ENCODE measurements at regions not wholly inside any gene's neighbourhood (a gene's known extent, or its start where the extent isn't known, plus 50 kb on each side); places are given as distances from the start of the nearest gene placed in this dataset.

- peaks cover 0 to 3% of the 10 kb centered on the region in 2 donors for H3K4me1 ChIP-seq (ENCODE audit: control insufficient read depth in 1 of 2, insufficient read depth in 2 of 2, low read length in 2 of 2)
- DNase-seq (no peak), ATAC-seq (ENCODE audit: low FRiP score) (no peak)
- peaks cover 1% of the 10 kb centered on the region for H3K9me3 ChIP-seq (ENCODE audit: control insufficient read depth, low read length)
- WGBS, 2 donors, result 47 to 52% methylated on average over 12 of the region's 12 CpGs
- H3K27ac ChIP-seq (ENCODE audit: low read depth in 1 of 2, low read length in 2 of 2), result no peak overlapping the region
- intact Hi-C loops (cut with DNase I), result no loop called here
- H3K27me3 ChIP-seq (ENCODE audit: control insufficient read depth in 1 of 2, insufficient read depth in 2 of 2, low read length in 1 of 2), result no peaks in the 10 kb centered on the region
- no peaks in the 10 kb centered on the region for H3K36me3 ChIP-seq (ENCODE audit: control insufficient read depth in 1 of 2, insufficient read depth in 2 of 2, low read length in 1 of 2)
- H3K4me3 ChIP-seq (ENCODE audit: low read length in 2 of 2), result no peak overlapping the region
Observed at GRCh38 chr11:134742956-134743819, 331.1 kb upstream of the B3GAT1 start.

GRCh38 chr11:134742224-134742612 lies 330.2 kb upstream of the B3GAT1 start:
- Histone ChIP-seq H3K27ac (ENCODE audit: low read depth in 1 of 2, low read length in 2 of 2) (peak overlapping the region in 1 of 2 donors; percentile 17), H3K4me1 (ENCODE audit: control insufficient read depth in 1 of 2, insufficient read depth in 2 of 2, low read length in 2 of 2) (peaks cover 0 to 3% of the 10 kb centered on the region in 2 donors), H3K27me3 (ENCODE audit: control insufficient read depth in 1 of 2, insufficient read depth in 2 of 2, low read length in 1 of 2) (no peaks in the 10 kb centered on the region), H3K36me3 (ENCODE audit: control insufficient read depth in 1 of 2, insufficient read depth in 2 of 2, low read length in 1 of 2) (no peaks in the 10 kb centered on the region), H3K9me3 (ENCODE audit: control insufficient read depth, low read length) (peaks cover 1% of the 10 kb centered on the region), H3K4me3 (ENCODE audit: low read length in 2 of 2) (no peak overlapping the region)
- DNase-seq (no peak), ATAC-seq (ENCODE audit: low FRiP score) (no peak)
- intact Hi-C loops (cut with DNase I), result no loop called here
- 7 to 12% methylated on average over 6 of the region's 6 CpGs for WGBS, 2 donors

GRCh38 chr11:134741453-134742223 lies 329.6 kb upstream of the B3GAT1 start:
- Histone ChIP-seq H3K36me3 (ENCODE audit: control insufficient read depth in 1 of 2, insufficient read depth in 2 of 2, low read length in 1 of 2) (no peaks in the 10 kb centered on the region), H3K9me3 (ENCODE audit: control insufficient read depth, low read length) (no peaks in the 10 kb centered on the region), H3K4me1 (ENCODE audit: control insufficient read depth in 1 of 2, insufficient read depth in 2 of 2, low read length in 2 of 2) (peaks cover 0 to 3% of the 10 kb centered on the region in 2 donors), H3K27me3 (ENCODE audit: control insufficient read depth in 1 of 2, insufficient read depth in 2 of 2, low read length in 1 of 2) (no peaks in the 10 kb centered on the region), H3K27ac (ENCODE audit: low read depth in 1 of 2, low read length in 2 of 2) (peak overlapping the region in 1 of 2 donors; percentile 17), H3K4me3 (ENCODE audit: low read length in 2 of 2) (no peak overlapping the region)
- ATAC-seq (ENCODE audit: low FRiP score), result no peak
- WGBS, 2 donors, result 21 to 31% methylated on average over 10 of the region's 10 CpGs
- DNase-seq, result no peak
- intact Hi-C loops (cut with DNase I), result no loop called here

- 77 to 83% methylated on average over 9 of the region's 9 CpGs for whole genome bisulfite sequencing, 2 donors
- no peaks in the 10 kb centered on the region for H3K27me3 ChIP-seq (ENCODE audit: control insufficient read depth in 1 of 2, insufficient read depth in 2 of 2, low read length in 1 of 2)
- intact Hi-C loops (cut with DNase I), result no loop called here
- DNase-seq (peak in 1 of 2 donors; percentile 20), ATAC-seq (ENCODE audit: low FRiP score) (no peak)
- no peak overlapping the region for H3K27ac ChIP-seq (ENCODE audit: low read depth in 1 of 2, low read length in 2 of 2)
- peaks cover 0 to 3% of the 10 kb centered on the region in 2 donors for H3K4me1 ChIP-seq (ENCODE audit: control insufficient read depth in 1 of 2, insufficient read depth in 2 of 2, low read length in 2 of 2)
- no peak overlapping the region for H3K4me3 ChIP-seq (ENCODE audit: low read length in 2 of 2)
- H3K36me3 ChIP-seq (ENCODE audit: control insufficient read depth in 1 of 2, insufficient read depth in 2 of 2, low read length in 1 of 2), result no peaks in the 10 kb centered on the region
- H3K9me3 ChIP-seq (ENCODE audit: control insufficient read depth, low read length), result no peaks in the 10 kb centered on the region
Observed at GRCh38 chr11:134740590-134741261, 328.7 kb upstream of the B3GAT1 start.

GRCh38 chr11:134739136-134739535 lies 327.1 kb upstream of the B3GAT1 start:
- Histone ChIP-seq H3K9me3 (ENCODE audit: control insufficient read depth, low read length) (no peaks in the 10 kb centered on the region), H3K36me3 (ENCODE audit: control insufficient read depth in 1 of 2, insufficient read depth in 2 of 2, low read length in 1 of 2) (no peaks in the 10 kb centered on the region), H3K27ac (ENCODE audit: low read depth in 1 of 2, low read length in 2 of 2) (no peak overlapping the region), H3K27me3 (ENCODE audit: control insufficient read depth in 1 of 2, insufficient read depth in 2 of 2, low read length in 1 of 2) (no peaks in the 10 kb centered on the region), H3K4me3 (ENCODE audit: low read length in 2 of 2) (no peak overlapping the region), H3K4me1 (ENCODE audit: control insufficient read depth in 1 of 2, insufficient read depth in 2 of 2, low read length in 2 of 2) (peaks cover 0 to 3% of the 10 kb centered on the region in 2 donors)
- 77 to 80% methylated on average over 11 of the region's 11 CpGs for WGBS, 2 donors
- ATAC-seq (ENCODE audit: low FRiP score) (no peak), DNase-seq (no peak)
- intact Hi-C loops (cut with DNase I), result no loop called here

- DNase-seq (no peak), ATAC-seq (ENCODE audit: low FRiP score) (no peak)
- H3K36me3 ChIP-seq (ENCODE audit: control insufficient read depth in 1 of 2, insufficient read depth in 2 of 2, low read length in 1 of 2), result no peaks in the 10 kb centered on the region
- 95 to 97% methylated on average over 22 of the region's 22 CpGs for WGBS, 2 donors
- no peaks in the 10 kb centered on the region for H3K9me3 ChIP-seq (ENCODE audit: control insufficient read depth, low read length)
- H3K27me3 ChIP-seq (ENCODE audit: control insufficient read depth in 1 of 2, insufficient read depth in 2 of 2, low read length in 1 of 2), result no peaks in the 10 kb centered on the region
- H3K4me3 ChIP-seq (ENCODE audit: low read length in 2 of 2), result no peak overlapping the region
- H3K27ac ChIP-seq (ENCODE audit: low read depth in 1 of 2, low read length in 2 of 2), result no peak overlapping the region
- H3K4me1 ChIP-seq (ENCODE audit: control insufficient read depth in 1 of 2, insufficient read depth in 2 of 2, low read length in 2 of 2), result peaks cover 0 to 3% of the 10 kb centered on the region in 2 donors
- intact Hi-C loops (cut with DNase I), result no loop called here
Observed at GRCh38 chr11:134738581-134738980, 326.5 kb upstream of the B3GAT1 start.

GRCh38 chr11:134737563-134738510 lies 325.8 kb upstream of the B3GAT1 start:
- intact Hi-C loops (cut with DNase I), result no loop called here

More at GRCh38 chr11:134737563-134738510, 325.8 kb upstream of the B3GAT1 start:
- Histone ChIP-seq H3K4me1 (ENCODE audit: control insufficient read depth in 1 of 2, insufficient read depth in 2 of 2, low read length in 2 of 2) (peaks cover 0 to 3% of the 10 kb centered on the region in 2 donors), H3K27me3 (ENCODE audit: control insufficient read depth in 1 of 2, insufficient read depth in 2 of 2, low read length in 1 of 2) (no peaks in the 10 kb centered on the region), H3K9me3 (ENCODE audit: control insufficient read depth, low read length) (no peaks in the 10 kb centered on the region), H3K4me3 (ENCODE audit: low read length in 2 of 2) (no peak overlapping the region), H3K27ac (ENCODE audit: low read depth in 1 of 2, low read length in 2 of 2) (no peak overlapping the region), H3K36me3 (ENCODE audit: control insufficient read depth in 1 of 2, insufficient read depth in 2 of 2, low read length in 1 of 2) (no peaks in the 10 kb centered on the region)
- ATAC-seq (ENCODE audit: low FRiP score), result no peak
- 90 to 93% methylated on average over 20 of the region's 20 CpGs for WGBS, 2 donors
- no peak for DNase-seq

All from aorta (tissue), 5 donors.